Cardiac fibroblast (primary cell): ENCODE measurements at regions not wholly inside any gene's neighbourhood (a gene's known extent, or its start where the extent isn't known, plus 50 kb on each side); places are given as distances from the start of the nearest gene placed in this dataset.

Source experiments
- DNase-seq, 2 donors: peaks; one replicate each; pipeline versions ENCODE4 v3.0.0 to v3.0.0-alpha.2; 2010; ENCODE audit warnings: low read depth in 2 of 2
- H3K4me3 ChIP-seq, 2 donors: replicated peaks in 1 of 2; 1 replicate in 1 of 2; 2 replicates in 1 of 2; pipeline ENCODE4 v1.5.1; 2011; ENCODE audit warnings: low read depth in 2 of 2, low read length in 2 of 2, mild to moderate bottlenecking in 2 of 2, moderate library complexity in 1 of 2
- CTCF ChIP-seq: IDR thresholded peaks from one replicate; pipeline ENCODE4 v1.5.1; 2011; ENCODE audit warnings: low read depth, mild to moderate bottlenecking, low read length, inconsistent platforms

- DNase-seq, result no peak
- no peak for TF ChIP-seq CTCF
- H3K4me3 ChIP-seq, result no peak overlapping the region
Observed at GRCh38 chr10:108822026-108822425, 1101.3 kb downstream of the XPNPEP1 start.

GRCh38 chr10:108819302-108819701, 1104.0 kb downstream of the XPNPEP1 start:
- no peak for DNase-seq
- TF ChIP-seq CTCF, result no peak
- H3K4me3 ChIP-seq, result no peak overlapping the region

- DNase-seq, result no peak
- H3K4me3 ChIP-seq, result no peak overlapping the region
- no peak for TF ChIP-seq CTCF
Observed at GRCh38 chr10:108817584-108817983, 1105.7 kb downstream of the XPNPEP1 start.

DNA sequence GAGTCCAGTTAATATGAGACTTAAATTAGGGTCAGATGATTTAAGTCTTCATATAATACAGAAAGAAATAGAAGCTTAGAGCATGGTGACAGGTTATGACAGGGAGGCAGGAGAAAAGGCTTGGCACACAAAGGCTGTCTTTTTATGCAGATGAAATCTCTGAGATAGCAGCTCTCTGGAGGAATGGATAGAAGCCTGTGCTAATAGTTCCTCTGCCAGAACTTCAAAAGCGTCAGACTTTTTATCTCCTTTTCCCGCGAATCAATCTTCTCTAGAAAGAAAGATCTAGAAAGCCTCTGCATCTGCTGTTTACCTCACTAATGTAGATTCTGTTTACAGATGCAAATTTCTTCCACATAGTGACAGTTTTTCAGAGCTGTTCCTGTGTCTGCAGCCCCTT, 1106.2 kb downstream of the XPNPEP1 start:
- no peak for TF ChIP-seq CTCF

DNA sequence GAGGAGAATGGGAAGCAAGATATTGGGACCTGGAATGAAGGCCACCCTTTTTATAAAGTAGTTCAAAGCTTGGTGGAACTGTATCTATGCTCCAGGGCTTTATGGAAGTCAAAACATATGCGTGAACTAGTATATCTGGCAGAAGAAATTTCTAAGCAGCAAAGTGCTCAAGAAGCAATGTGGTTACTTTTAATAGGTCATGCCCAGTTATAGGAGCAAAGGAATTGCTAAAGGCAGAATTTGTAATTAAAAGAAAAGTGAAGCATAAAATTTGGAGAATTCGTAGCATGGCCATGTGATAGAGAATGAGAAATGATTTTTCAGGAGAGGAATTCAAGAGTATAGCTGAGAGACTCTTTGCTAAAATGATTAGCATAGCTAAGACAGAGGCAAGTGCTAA, 1110.4 kb downstream of the XPNPEP1 start:
- DNase-seq, result no peak
- H3K4me3 ChIP-seq, result no peak overlapping the region
- TF ChIP-seq CTCF, result no peak

More for the DNA sequence above, 1106.2 kb downstream of the XPNPEP1 start:
- no peak for DNase-seq
- no peak overlapping the region for H3K4me3 ChIP-seq

- no peak overlapping the region for H3K4me3 ChIP-seq
- no peak for DNase-seq
- TF ChIP-seq CTCF, result no peak
Observed at GRCh38 chr10:108812296-108812695, 1111.0 kb downstream of the XPNPEP1 start.

DNA sequence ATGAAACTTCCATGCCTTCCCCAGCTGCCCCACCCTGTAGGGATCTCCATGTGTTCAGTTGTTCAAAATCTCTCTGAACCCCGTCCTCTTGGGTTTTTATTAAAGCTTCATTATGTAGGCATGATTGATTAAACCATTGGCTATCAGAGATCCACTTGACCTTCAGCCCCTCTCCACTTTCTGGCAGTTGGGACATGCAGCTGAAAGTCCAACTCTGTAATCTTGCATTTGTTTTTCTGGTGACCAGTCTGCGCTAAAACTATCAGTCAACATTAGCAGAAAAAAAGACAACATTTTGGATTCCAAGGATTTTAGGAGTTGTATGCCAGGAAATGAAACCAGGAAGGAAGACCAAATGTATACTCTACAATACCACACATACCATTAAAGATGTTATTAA, 1115.1 kb downstream of the XPNPEP1 start:
- no peak overlapping the region for H3K4me3 ChIP-seq
- DNase-seq, result no peak
- no peak for TF ChIP-seq CTCF
